GM18873 (cell line): ENCODE measurements at regions not wholly inside any gene's neighbourhood (a gene's known extent, or its start where the extent isn't known, plus 50 kb on each side); places are given as distances from the start of the nearest gene placed in this dataset.

ENCODE experiments used
- ATAC-seq: cut with Tn5 transposase; IDR thresholded peaks from one replicate; pipeline ENCODE4 v1.9.1; 2021; ENCODE audit warnings: mild to moderate bottlenecking, moderate library complexity, moderate number of reproducible peaks; ENCODE audit not compliant: unreplicated experiment, low FRiP score

- peak; percentile 54 for ATAC-seq
Measured at GRCh38 chr16:51569203-51569931, 418.3 kb upstream of the SALL1 start.

GRCh38 chr16:51567911-51568310 is 416.8 kb upstream of the SALL1 start:
- no peak for ATAC-seq

- ATAC-seq = no peak
Measured at GRCh38 chr16:51565184-51565583, 414.1 kb upstream of the SALL1 start.

GRCh38 chr16:51562891-51563290 is 411.8 kb upstream of the SALL1 start:
- ATAC-seq = no peak

GRCh38 chr16:51559901-51560300 is 408.8 kb upstream of the SALL1 start:
- no peak for ATAC-seq

GRCh38 chr16:51557670-51558069 is 406.6 kb upstream of the SALL1 start:
- no peak for ATAC-seq

GRCh38 chr16:51556694-51557340 is 405.7 kb upstream of the SALL1 start:
- no peak for ATAC-seq

GRCh38 chr16:51553910-51554309 is 402.8 kb upstream of the SALL1 start:
- ATAC-seq = no peak

GRCh38 chr16:51553314-51553713 is 402.2 kb upstream of the SALL1 start:
- no peak for ATAC-seq

GRCh38 chr16:51550800-51551347 is 399.8 kb upstream of the SALL1 start:
- no peak for ATAC-seq

- no peak for ATAC-seq
Measured at GRCh38 chr16:51549836-51550235, 398.8 kb upstream of the SALL1 start.

GRCh38 chr16:51545951-51546350 is 394.9 kb upstream of the SALL1 start:
- ATAC-seq = no peak

GRCh38 chr16:51544851-51545467 is 393.9 kb upstream of the SALL1 start:
- no peak for ATAC-seq

- ATAC-seq = no peak
Measured at GRCh38 chr16:51543971-51544370, 392.9 kb upstream of the SALL1 start.

GRCh38 chr16:51542981-51543815 is 392.1 kb upstream of the SALL1 start:
- no peak for ATAC-seq

GRCh38 chr16:51540259-51540658 is 389.2 kb upstream of the SALL1 start:
- no peak for ATAC-seq

GRCh38 chr16:51538707-51539498 is 387.8 kb upstream of the SALL1 start:
- ATAC-seq = no peak

- no peak for ATAC-seq
Measured at GRCh38 chr16:51535591-51535990, 384.5 kb upstream of the SALL1 start.

GRCh38 chr16:51532551-51532950 is 381.5 kb upstream of the SALL1 start:
- ATAC-seq = no peak

- ATAC-seq = no peak
Measured at GRCh38 chr16:51531271-51531670, 380.2 kb upstream of the SALL1 start.
